Stomach (tissue), 8 donors: ENCODE measurements at regions not wholly inside any gene's neighbourhood (a gene's known extent, or its start where the extent isn't known, plus 50 kb on each side); places are given as distances from the start of the nearest gene placed in this dataset.

Source experiments
- DNase-seq, 2 donors: peaks; one replicate each; pipeline versions ENCODE4 v3.0.0 to v3.0.0-alpha.2; 2013 to 2019
- H3K27ac ChIP-seq, 5 donors: fragments of 200-600 bp in 4 of 5; sonication (generic) in 4 of 5; one replicate each; pipeline ENCODE4 v1.5.1; 2013 to 2019; ENCODE audit warnings: mild to moderate bottlenecking in 1 of 5, moderate library complexity in 1 of 5
- H3K27me3 ChIP-seq, 3 donors: fragments of 200-600 bp; sonication (generic); one replicate each; pipeline ENCODE4 v1.5.1; 2017 to 2019; ENCODE audit warnings: mixed run types in 1 of 3
- H3K36me3 ChIP-seq, 4 donors: fragments of 200-600 bp; sonication (generic); 1 replicate in 3 of 4; 2 replicates in 1 of 4; pipeline ENCODE4 v1.5.1; 2016 to 2019
- H3K4me1 ChIP-seq, 4 donors: fragments of 200-600 bp; sonication (generic); one replicate each; pipeline ENCODE4 v1.5.1; 2016 to 2019
- H3K4me3 ChIP-seq, 4 donors: fragments of 200-600 bp; sonication (generic) in 3 of 4; one replicate each; pipeline ENCODE4 v1.5.1; 2016 to 2019; ENCODE audit warnings: mild to moderate bottlenecking in 1 of 4
- H3K9me3 ChIP-seq, 4 donors: fragments of 200-600 bp; sonication (generic); one replicate each; pipeline ENCODE4 v1.5.1; 2016 to 2019
- CTCF ChIP-seq, 7 experiments: fragments of 450-650 bp in 4 of 7; fragments of 200-600 bp in 3 of 7; sonication (generic) in 3 of 7; IDR thresholded peaks; one replicate each; pipeline ENCODE4 v1.5.1; 2016 to 2019; ENCODE audit warnings: antibody characterized with exemption in 7 of 7, control low read depth in 2 of 7, mild to moderate bottlenecking in 1 of 7
- EP300 ChIP-seq: sonication (generic); formaldehyde crosslinking; IDR thresholded peaks from one replicate; pipeline ENCODE4 v1.6.1; 2017; ENCODE audit warnings: antibody characterized with exemption
- POLR2A ChIP-seq, 4 donors: fragments of 450-650 bp; IDR thresholded peaks; one replicate each; pipeline ENCODE4 v1.6.1; 2016; ENCODE audit warnings: antibody characterized with exemption in 4 of 4, control low read depth in 2 of 4, mild to moderate bottlenecking in 1 of 4, moderate library complexity in 1 of 4
- POLR2AphosphoS5 ChIP-seq, 3 donors: sonication (generic); formaldehyde crosslinking; IDR thresholded peaks; one replicate each; pipeline ENCODE4 v1.6.1; 2016; ENCODE audit warnings: antibody characterized with exemption in 3 of 3
- WGBS, 5 donors: extraction: QIAGEN DNeasy Blood & Tissue Kit in 3 of 5; methylation state at CpG; one replicate each; pipeline versions ENCODE4 v1.1.5 to v1.1.7; 2013 to 2018; 5-methylcytosine and 5-hydroxymethylcytosine counted together
- intact Hi-C: fragments of 100-400 bp; cut with DNase I; formaldehyde crosslinking; loops from one replicate; pipeline ENCODE4 v1.15.1; 2023; ENCODE audit warnings: low total_unique reads
- donor health status: healthy with polysubstance abuse.
- donor health status: Bipolar disorder and iron deficiency.
- donor health status: healthy.

GRCh38 chr15:39235084-39235795 lies 345.6 kb upstream of the THBS1 start:
- intact Hi-C loops: no loop called here
- no peaks in the 10 kb centered on the region for H3K4me1 ChIP-seq
- no peak overlapping the region for H3K27ac ChIP-seq
- H3K27me3 ChIP-seq: no peaks in the 10 kb centered on the region
- 76 to 85% (median 81%) methylated on average over 5 of the region's 5 CpGs for WGBS, 5 donors
- H3K4me3 ChIP-seq: no peak overlapping the region
- no peaks in the 10 kb centered on the region for H3K36me3 ChIP-seq
- no peaks in the 10 kb centered on the region for H3K9me3 ChIP-seq
- no peak for TF ChIP-seq EP300
- TF ChIP-seq POLR2A (IDR thresholded peaks at IDR 0.05): no peak
- no peak for TF ChIP-seq POLR2AphosphoS5 (IDR thresholded peaks at IDR 0.05)
- TF ChIP-seq CTCF (IDR thresholded peaks at IDR 0.05): no peak
- no peak for DNase-seq

- no peak for DNase-seq
- Histone ChIP-seq H3K4me1 (no peaks in the 10 kb centered on the region), H3K27ac (no peak overlapping the region), H3K9me3 (no peaks in the 10 kb centered on the region), H3K36me3 (no peaks in the 10 kb centered on the region), H3K27me3 (no peaks in the 10 kb centered on the region), H3K4me3 (no peak overlapping the region)
- TF ChIP-seq POLR2AphosphoS5 (IDR thresholded peaks at IDR 0.05) (no peak), CTCF (IDR thresholded peaks at IDR 0.05) (no peak), POLR2A (IDR thresholded peaks at IDR 0.05) (no peak)
- intact Hi-C loops: no loop called here
Observed at GRCh38 chr15:39236375-39236774, 344.5 kb upstream of the THBS1 start.

GRCh38 chr15:39238443-39238842 lies 342.4 kb upstream of the THBS1 start:
- intact Hi-C loops: no loop called here

GRCh38 chr15:39239562-39239961 lies 341.3 kb upstream of the THBS1 start:
- WGBS, 5 donors: 64 to 86% (median 81%) methylated on average over 1 of the region's 1 CpG
- DNase-seq: no peak
- TF ChIP-seq POLR2A (IDR thresholded peaks at IDR 0.05) (no peak), EP300 (no peak), POLR2AphosphoS5 (IDR thresholded peaks at IDR 0.05) (no peak), CTCF (IDR thresholded peaks at IDR 0.05) (no peak)
- Histone ChIP-seq H3K4me3 (no peak overlapping the region), H3K27me3 (no peaks in the 10 kb centered on the region), H3K9me3 (no peaks in the 10 kb centered on the region), H3K4me1 (no peaks in the 10 kb centered on the region), H3K36me3 (no peaks in the 10 kb centered on the region), H3K27ac (no peak overlapping the region)
- intact Hi-C loops: no loop called here

More at GRCh38 chr15:39238443-39238842, 342.4 kb upstream of the THBS1 start:
- 90 to 97% (median 93%) methylated on average over 6 of the region's 6 CpGs for WGBS, 5 donors
- no peak overlapping the region for H3K27ac ChIP-seq
- no peaks in the 10 kb centered on the region for H3K4me1 ChIP-seq
- no peaks in the 10 kb centered on the region for H3K27me3 ChIP-seq
- no peak for DNase-seq
- no peaks in the 10 kb centered on the region for H3K36me3 ChIP-seq
- TF ChIP-seq CTCF (IDR thresholded peaks at IDR 0.05) (no peak), POLR2A (IDR thresholded peaks at IDR 0.05) (no peak), EP300 (no peak), POLR2AphosphoS5 (IDR thresholded peaks at IDR 0.05) (no peak)
- H3K9me3 ChIP-seq: no peaks in the 10 kb centered on the region
- H3K4me3 ChIP-seq: no peak overlapping the region
